Vagina (tissue), 2 donors: ENCODE measurements at regions not wholly inside any gene's neighbourhood (a gene's known extent, or its start where the extent isn't known, plus 50 kb on each side); places are given as distances from the start of the nearest gene placed in this dataset.

Experiments
- DNase-seq, 2 donors: peaks; one replicate each; pipeline ENCODE4 v3.0.0-alpha.2; 2017; ENCODE audit errors: extremely low spot score in 2 of 2
- H3K27ac ChIP-seq: fragments of 200-600 bp; sonication (generic); one replicate; pipeline ENCODE4 v1.5.1; 2019
- H3K27me3 ChIP-seq: fragments of 200-600 bp; sonication (generic); one replicate; pipeline ENCODE4 v1.5.1; 2019
- H3K36me3 ChIP-seq, 2 donors: fragments of 200-600 bp; sonication (generic); one replicate each; pipeline ENCODE4 v1.5.1; 2017 to 2019
- H3K4me1 ChIP-seq: fragments of 200-600 bp; sonication (generic); one replicate; pipeline ENCODE4 v1.5.1; 2019
- H3K4me3 ChIP-seq, 2 donors: fragments of 200-600 bp; sonication (generic); 1 replicate in 1 of 2; 2 replicates in 1 of 2; pipeline ENCODE4 v1.5.1; 2016 to 2019
- H3K9me3 ChIP-seq: fragments of 200-600 bp; sonication (generic); one replicate; pipeline ENCODE4 v1.5.1; 2019
- CTCF ChIP-seq, 3 experiments: fragments of 450-650 bp in 2 of 3; fragments of 200-600 bp in 1 of 3; sonication (generic) in 1 of 3; IDR thresholded peaks; one replicate each; pipeline ENCODE4 v1.5.1; 2017 to 2019; ENCODE audit warnings: antibody characterized with exemption in 3 of 3, mild to moderate bottlenecking in 2 of 3, moderate library complexity in 2 of 3
- POLR2A ChIP-seq, 2 donors: fragments of 450-650 bp; IDR thresholded peaks; one replicate each; pipeline ENCODE4 v1.6.1; 2017; ENCODE audit warnings: antibody characterized with exemption in 2 of 2, mild to moderate bottlenecking in 2 of 2, moderate library complexity in 2 of 2
- POLR2AphosphoS5 ChIP-seq, 2 donors: sonication (generic); formaldehyde crosslinking; IDR thresholded peaks; one replicate each; pipeline ENCODE4 v1.9.0; 2017; ENCODE audit warnings: antibody characterized with exemption in 2 of 2, mild to moderate bottlenecking in 2 of 2, low read depth in 1 of 2; ENCODE audit not compliant: insufficient read depth in 1 of 2
- intact Hi-C: fragments of 100-400 bp; cut with DNase I; formaldehyde crosslinking; loops from one replicate; pipeline ENCODE4 v1.15.1; 2023

- no peaks in the 10 kb centered on the region for H3K27me3 ChIP-seq
- no peaks in the 10 kb centered on the region for H3K9me3 ChIP-seq
- intact Hi-C loops, result no loop called here
- no peaks in the 10 kb centered on the region for H3K36me3 ChIP-seq
- no peak for DNase-seq
- H3K27ac ChIP-seq, result no peak overlapping the region
- no peaks in the 10 kb centered on the region for H3K4me1 ChIP-seq
- TF ChIP-seq POLR2AphosphoS5 (IDR thresholded peaks at IDR 0.05; ENCODE audit: insufficient read depth in 1 of 2, low read depth in 1 of 2) (no peak), POLR2A (IDR thresholded peaks at IDR 0.05) (no peak), CTCF (IDR thresholded peaks at IDR 0.05) (no peak)
- no peak overlapping the region for H3K4me3 ChIP-seq
Observed at GRCh38 chr4:19329077-19329476, 922.6 kb upstream of the SLIT2 start.

- Histone ChIP-seq H3K27ac (no peak overlapping the region), H3K4me3 (no peak overlapping the region), H3K4me1 (no peaks in the 10 kb centered on the region), H3K27me3 (no peaks in the 10 kb centered on the region), H3K9me3 (no peaks in the 10 kb centered on the region), H3K36me3 (no peaks in the 10 kb centered on the region)
- intact Hi-C loops, result no loop called here
- DNase-seq, result no peak
- no peak for TF ChIP-seq POLR2A (IDR thresholded peaks at IDR 0.05)
- TF ChIP-seq CTCF (IDR thresholded peaks at IDR 0.05), result no peak
- no peak for TF ChIP-seq POLR2AphosphoS5 (IDR thresholded peaks at IDR 0.05; ENCODE audit: insufficient read depth in 1 of 2, low read depth in 1 of 2)
Observed at GRCh38 chr4:19327364-19327763, 924.3 kb upstream of the SLIT2 start.

GRCh38 chr4:19324184-19324583 lies 927.5 kb upstream of the SLIT2 start:
- H3K9me3 ChIP-seq, result no peaks in the 10 kb centered on the region

GRCh38 chr4:19319607-19320006 lies 932.1 kb upstream of the SLIT2 start:
- Histone ChIP-seq H3K4me3 (no peak overlapping the region), H3K36me3 (no peaks in the 10 kb centered on the region), H3K27me3 (no peaks in the 10 kb centered on the region), H3K27ac (no peak overlapping the region), H3K9me3 (no peaks in the 10 kb centered on the region), H3K4me1 (no peaks in the 10 kb centered on the region)
- no peak for DNase-seq
- TF ChIP-seq POLR2AphosphoS5 (IDR thresholded peaks at IDR 0.05; ENCODE audit: insufficient read depth in 1 of 2, low read depth in 1 of 2) (no peak), CTCF (IDR thresholded peaks at IDR 0.05) (no peak), POLR2A (IDR thresholded peaks at IDR 0.05) (no peak)
- intact Hi-C loops, result no loop called here

More at GRCh38 chr4:19324184-19324583, 927.5 kb upstream of the SLIT2 start:
- Histone ChIP-seq H3K27me3 (no peaks in the 10 kb centered on the region), H3K4me1 (no peaks in the 10 kb centered on the region), H3K4me3 (no peak overlapping the region), H3K36me3 (no peaks in the 10 kb centered on the region), H3K27ac (no peak overlapping the region)
- DNase-seq, result no peak
- intact Hi-C loops, result no loop called here
- TF ChIP-seq CTCF (IDR thresholded peaks at IDR 0.05), result no peak
- no peak for TF ChIP-seq POLR2AphosphoS5 (IDR thresholded peaks at IDR 0.05; ENCODE audit: insufficient read depth in 1 of 2, low read depth in 1 of 2)
- TF ChIP-seq POLR2A (IDR thresholded peaks at IDR 0.05), result no peak

- H3K9me3 ChIP-seq, result no peaks in the 10 kb centered on the region
- intact Hi-C loops, result no loop called here
- no peaks in the 10 kb centered on the region for H3K4me1 ChIP-seq
- no peak overlapping the region for H3K4me3 ChIP-seq
- no peak for DNase-seq
- no peaks in the 10 kb centered on the region for H3K36me3 ChIP-seq
- H3K27ac ChIP-seq, result no peak overlapping the region
- no peaks in the 10 kb centered on the region for H3K27me3 ChIP-seq
- TF ChIP-seq POLR2AphosphoS5 (IDR thresholded peaks at IDR 0.05; ENCODE audit: insufficient read depth in 1 of 2, low read depth in 1 of 2) (no peak), POLR2A (IDR thresholded peaks at IDR 0.05) (no peak), CTCF (IDR thresholded peaks at IDR 0.05) (no peak)
Observed at GRCh38 chr4:19317377-19317776, 934.3 kb upstream of the SLIT2 start.
